GM23338 (cell line): ENCODE measurements at regions not wholly inside any gene's neighbourhood (a gene's known extent, or its start where the extent isn't known, plus 50 kb on each side); places are given as distances from the start of the nearest gene placed in this dataset.

Source experiments
- CTCF ChIP-seq, 2 experiments: fragments of 200-600 bp in 1 of 2; sonication (generic) in 1 of 2; conservative IDR thresholded peaks; 2 replicates each; pipeline versions ENCODE4 v1.5.1 to v1.6.1; 2016 to 2017; ENCODE audit warnings: antibody characterized with exemption in 2 of 2, low read depth in 2 of 2, mild to moderate bottlenecking in 2 of 2, moderate library complexity in 1 of 2
- EZH2 ChIP-seq: fragments of 200-600 bp; sonication (generic); IDR thresholded peaks from one replicate; pipeline ENCODE4 v1.8.0; 2017; ENCODE audit warnings: antibody characterized with exemption, mild to moderate bottlenecking, low read depth; ENCODE audit not compliant: unreplicated experiment
- EZH2phosphoT487 ChIP-seq: fragments of 200-600 bp; sonication (generic); IDR thresholded peaks from one replicate; pipeline ENCODE4 v1.8.1; 2018; ENCODE audit warnings: antibody characterized with exemption; ENCODE audit not compliant: unreplicated experiment
- JUNB ChIP-seq: IDR thresholded peaks from one replicate; pipeline ENCODE4 v1.6.1; 2016; ENCODE audit warnings: antibody characterized with exemption; ENCODE audit not compliant: unreplicated experiment
- POLR2AphosphoS5 ChIP-seq: IDR thresholded peaks from 2 replicates; pipeline ENCODE4 v1.6.1; 2016; ENCODE audit warnings: antibody characterized with exemption, low read depth
- ZNF114 ChIP-seq: fragments of 250-450 bp; sonication (Bioruptor Pico); IDR thresholded peaks from 2 replicates; pipeline ENCODE4 v1.5.0; 2020; ENCODE audit warnings: mild to moderate bottlenecking, moderate library complexity
- TF ChIP-seq, protein P1 (sequence below): IDR thresholded peaks from one replicate; pipeline ENCODE4 v1.6.1; 2018; ENCODE audit warnings: antibody characterized with exemption; ENCODE audit not compliant: unreplicated experiment

- no peak for TF ChIP-seq POLR2AphosphoS5
- no peak for TF ChIP-seq CTCF (conservative IDR thresholded peaks at IDR 0.05; ENCODE audit: low read depth in 2 of 2)
- TF ChIP-seq EZH2 = no peak
- TF ChIP-seq, protein P1, sequence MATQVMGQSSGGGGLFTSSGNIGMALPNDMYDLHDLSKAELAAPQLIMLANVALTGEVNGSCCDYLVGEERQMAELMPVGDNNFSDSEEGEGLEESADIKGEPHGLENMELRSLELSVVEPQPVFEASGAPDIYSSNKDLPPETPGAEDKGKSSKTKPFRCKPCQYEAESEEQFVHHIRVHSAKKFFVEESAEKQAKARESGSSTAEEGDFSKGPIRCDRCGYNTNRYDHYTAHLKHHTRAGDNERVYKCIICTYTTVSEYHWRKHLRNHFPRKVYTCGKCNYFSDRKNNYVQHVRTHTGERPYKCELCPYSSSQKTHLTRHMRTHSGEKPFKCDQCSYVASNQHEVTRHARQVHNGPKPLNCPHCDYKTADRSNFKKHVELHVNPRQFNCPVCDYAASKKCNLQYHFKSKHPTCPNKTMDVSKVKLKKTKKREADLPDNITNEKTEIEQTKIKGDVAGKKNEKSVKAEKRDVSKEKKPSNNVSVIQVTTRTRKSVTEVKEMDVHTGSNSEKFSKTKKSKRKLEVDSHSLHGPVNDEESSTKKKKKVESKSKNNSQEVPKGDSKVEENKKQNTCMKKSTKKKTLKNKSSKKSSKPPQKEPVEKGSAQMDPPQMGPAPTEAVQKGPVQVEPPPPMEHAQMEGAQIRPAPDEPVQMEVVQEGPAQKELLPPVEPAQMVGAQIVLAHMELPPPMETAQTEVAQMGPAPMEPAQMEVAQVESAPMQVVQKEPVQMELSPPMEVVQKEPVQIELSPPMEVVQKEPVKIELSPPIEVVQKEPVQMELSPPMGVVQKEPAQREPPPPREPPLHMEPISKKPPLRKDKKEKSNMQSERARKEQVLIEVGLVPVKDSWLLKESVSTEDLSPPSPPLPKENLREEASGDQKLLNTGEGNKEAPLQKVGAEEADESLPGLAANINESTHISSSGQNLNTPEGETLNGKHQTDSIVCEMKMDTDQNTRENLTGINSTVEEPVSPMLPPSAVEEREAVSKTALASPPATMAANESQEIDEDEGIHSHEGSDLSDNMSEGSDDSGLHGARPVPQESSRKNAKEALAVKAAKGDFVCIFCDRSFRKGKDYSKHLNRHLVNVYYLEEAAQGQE = no peak
- TF ChIP-seq EZH2phosphoT487 = no peak
- no peak for TF ChIP-seq ZNF114 (CRISPR knock-in tag)
- no peak for TF ChIP-seq JUNB
Measured at GRCh38 chr1:59033761-59034160, 249.9 kb upstream of the JUN start.
